ENCODE measurements at regions not wholly inside any gene's neighbourhood (a gene's known extent, or its start where the extent isn't known, plus 50 kb on each side); places are given as distances from the start of the nearest gene placed in this dataset.

DNA sequence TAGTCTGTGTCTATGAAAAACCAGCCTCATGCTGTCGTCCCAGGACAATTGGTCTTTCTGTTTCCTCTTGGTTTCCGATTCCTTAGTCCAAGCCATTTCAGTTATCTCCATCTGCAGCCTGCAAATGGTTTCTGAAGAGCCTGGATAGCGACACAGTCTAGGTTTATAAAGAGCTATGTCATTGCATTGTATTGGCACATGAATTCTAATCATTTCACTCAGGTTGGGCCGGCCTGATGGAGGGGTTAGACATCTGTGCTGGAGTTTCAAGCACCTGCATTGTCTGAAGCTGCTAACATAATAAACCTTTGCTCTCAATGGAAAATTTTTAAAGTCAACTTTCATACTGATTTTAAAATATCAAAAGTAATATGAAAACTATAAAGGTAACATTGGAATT lies 232.6 kb upstream of the MAP3K7 start:
- DNase-seq (no peak), FAIRE-seq (no peak), ATAC-seq (no peak)
- Histone ChIP-seq H3K27me3 (no peaks in the 10 kb centered on the region), H3K4me1 (no peaks in the 10 kb centered on the region), H3K4me3 (no peak overlapping the region), H3K36me3 (no peaks in the 10 kb centered on the region), H3K27ac (no peak overlapping the region), H3K9me3 (no peaks in the 10 kb centered on the region)
- intact Hi-C loops (cut with DNase I): no loop called here
- WGBS, 2 donors: 79 to 88% methylated on average over 4 of the region's 4 CpGs
- no peak for TF ChIP-seq CTCF (IDR thresholded peaks at IDR 0.05)

DNA sequence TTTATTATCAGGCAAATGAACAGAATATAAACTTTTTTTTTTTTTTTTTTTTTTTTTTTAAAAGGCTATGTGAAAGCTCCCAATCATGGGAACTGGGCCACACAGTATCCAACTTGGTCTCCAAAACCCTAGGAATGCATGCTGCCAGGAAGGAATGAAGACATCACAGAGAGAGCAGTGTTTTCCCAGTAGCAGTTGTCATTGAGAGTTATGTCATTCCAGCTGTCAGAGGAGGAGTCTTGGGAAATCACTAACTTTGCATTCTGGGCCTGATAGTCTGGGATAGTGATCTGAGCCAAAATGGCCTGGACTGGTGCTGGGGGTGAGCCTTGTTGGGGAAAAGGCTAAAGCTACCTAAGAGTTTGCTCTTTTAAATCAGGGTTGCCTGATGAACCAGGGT lies 231.3 kb upstream of the MAP3K7 start:
- Histone ChIP-seq H3K36me3 (no peaks in the 10 kb centered on the region), H3K27ac (no peak overlapping the region), H3K27me3 (no peaks in the 10 kb centered on the region), H3K4me3 (no peak overlapping the region), H3K4me1 (no peaks in the 10 kb centered on the region), H3K9me3 (no peaks in the 10 kb centered on the region)
- FAIRE-seq (no peak), ATAC-seq (no peak), DNase-seq (no peak)
- intact Hi-C loops (cut with DNase I): no loop called here
- TF ChIP-seq CTCF (IDR thresholded peaks at IDR 0.05): no peak

DNA sequence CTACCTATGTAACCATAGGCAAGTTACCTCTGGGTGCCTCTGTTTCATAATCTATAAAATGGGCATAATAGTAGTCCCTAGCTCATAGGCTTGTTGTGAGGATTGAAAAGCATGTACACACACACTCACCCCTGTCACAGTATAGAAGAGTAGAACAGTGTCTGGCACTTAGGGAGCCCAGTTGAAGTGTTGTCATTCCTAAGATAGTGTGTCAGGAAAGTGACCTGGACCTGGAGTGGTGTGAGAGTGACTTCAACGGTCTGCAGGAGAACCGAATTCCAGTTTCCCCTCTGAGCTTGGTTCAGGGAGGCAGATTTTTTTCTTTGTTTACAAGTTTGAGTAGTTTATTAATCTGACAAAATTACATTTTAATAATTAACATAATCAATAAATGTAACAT lies 229.9 kb upstream of the MAP3K7 start:
- no peaks in the 10 kb centered on the region for H3K27me3 ChIP-seq
- H3K9me3 ChIP-seq: no peaks in the 10 kb centered on the region
- TF ChIP-seq CTCF (IDR thresholded peaks at IDR 0.05): no peak
- H3K4me1 ChIP-seq: no peaks in the 10 kb centered on the region
- 63 to 64% methylated on average over 2 of the region's 2 CpGs for WGBS, 2 donors
- DNase-seq (no peak), ATAC-seq (no peak), FAIRE-seq (no peak)
- no peaks in the 10 kb centered on the region for H3K36me3 ChIP-seq
- H3K4me3 ChIP-seq: no peak overlapping the region
- H3K27ac ChIP-seq: no peak overlapping the region
- intact Hi-C loops (cut with DNase I): no loop called here

GRCh38 chr6:90811596-90812226 lies 224.8 kb upstream of the MAP3K7 start:
- no peak for FAIRE-seq
- Histone ChIP-seq H3K4me1 (no peaks in the 10 kb centered on the region), H3K27ac (no peak overlapping the region), H3K9me3 (no peaks in the 10 kb centered on the region), H3K27me3 (no peaks in the 10 kb centered on the region), H3K4me3 (no peak overlapping the region), H3K36me3 (no peaks in the 10 kb centered on the region)
- ATAC-seq: peak in 3 of 4 donors; percentile 70 to 81 (median 80)
- WGBS, 2 donors: 18 to 21% methylated on average over 11 of the region's 11 CpGs
- DNase-seq: no peak
- TF ChIP-seq CTCF (IDR thresholded peaks at IDR 0.05): no peak
- intact Hi-C loops (cut with DNase I): no loop called here

DNA sequence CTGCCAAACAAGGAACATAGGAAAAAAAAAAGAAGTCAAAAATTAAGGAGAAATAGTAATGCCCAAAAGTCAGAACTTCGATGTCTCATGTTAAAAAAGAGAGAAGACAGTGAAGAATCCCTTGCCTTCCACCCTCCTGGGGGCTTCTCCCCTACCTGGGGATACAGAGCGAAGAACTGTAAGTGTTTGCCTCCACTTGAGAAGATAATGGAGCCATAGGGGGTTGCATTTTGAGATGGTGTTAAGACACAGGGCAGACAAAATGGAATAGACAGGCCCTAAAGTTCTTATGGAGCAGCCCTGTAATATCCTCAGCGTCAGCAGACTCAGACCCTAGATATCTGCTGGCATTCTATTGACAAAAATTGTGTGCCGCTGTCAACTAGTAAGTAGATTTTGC lies 222.2 kb upstream of the MAP3K7 start:
- Histone ChIP-seq H3K9me3 (no peaks in the 10 kb centered on the region), H3K4me3 (no peak overlapping the region), H3K4me1 (no peaks in the 10 kb centered on the region), H3K36me3 (no peaks in the 10 kb centered on the region), H3K27me3 (no peaks in the 10 kb centered on the region), H3K27ac (no peak overlapping the region)
- WGBS, 2 donors: 84 to 92% methylated on average over 4 of the region's 4 CpGs
- no peak for DNase-seq
- ATAC-seq: no peak
- intact Hi-C loops (cut with DNase I): no loop called here
- no peak for FAIRE-seq
- no peak for TF ChIP-seq CTCF (IDR thresholded peaks at IDR 0.05)
